ENCODE measurements at regions not wholly inside any gene's neighbourhood (a gene's known extent, or its start where the extent isn't known, plus 50 kb on each side); places are given as distances from the start of the nearest gene placed in this dataset.
"Not testable (repeated sequence)": the region's sequence is repeated elsewhere in the genome, so short reads cannot be mapped to it uniquely, and the experiment has no call there.

- Histone ChIP-seq H3K27me3 (ENCODE audit: control insufficient read depth in 3 of 3, insufficient read depth in 3 of 3, low read length in 3 of 3) (no peaks in the 10 kb centered on the region), H3K9me3 (ENCODE audit: control insufficient read depth in 3 of 3, low read length in 3 of 3) (no peaks in the 10 kb centered on the region), H3K27ac (ENCODE audit: low read depth, low read length) (no peak overlapping the region), H3K4me1 (ENCODE audit: control insufficient read depth in 3 of 3, insufficient read depth in 3 of 3, low read length in 3 of 3) (no peaks in the 10 kb centered on the region), H3K4me3 (ENCODE audit: low read length in 3 of 3) (no peak overlapping the region), H3K9ac (ENCODE audit: low read depth in 1 of 3, low read length in 3 of 3) (no peak overlapping the region), H3K36me3 (ENCODE audit: control insufficient read depth in 3 of 3, insufficient read depth in 3 of 3, low read length in 3 of 3) (no peaks in the 10 kb centered on the region)
Measured at GRCh38 chr3:159733194-159733860, 255.3 kb upstream of the IL12A start.

DNA sequence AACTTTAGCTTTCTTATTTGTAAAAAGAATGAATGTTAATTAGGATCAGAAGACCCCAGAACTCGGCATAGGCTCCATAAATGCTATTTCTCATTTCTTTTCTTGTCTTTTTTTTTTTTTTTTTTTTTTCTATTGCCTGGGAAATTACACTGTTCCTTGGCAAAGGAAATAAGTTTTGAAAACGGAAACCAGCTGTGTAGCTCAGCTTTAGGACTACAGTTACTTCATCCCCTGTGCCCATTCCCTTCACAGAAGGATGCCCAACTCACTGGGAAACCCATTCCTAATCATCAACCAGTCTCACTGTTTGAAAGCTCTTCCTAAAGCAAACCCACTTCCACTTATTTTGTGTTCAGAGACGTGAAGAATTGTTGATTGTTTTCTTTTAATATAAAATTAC lies 254.0 kb upstream of the IL12A start:
- Histone ChIP-seq H3K9ac (ENCODE audit: low read depth in 1 of 3, low read length in 3 of 3) (no peak overlapping the region), H3K4me1 (ENCODE audit: control insufficient read depth in 3 of 3, insufficient read depth in 3 of 3, low read length in 3 of 3) (no peaks in the 10 kb centered on the region), H3K27ac (ENCODE audit: low read depth, low read length) (no peak overlapping the region), H3K4me3 (ENCODE audit: low read length in 3 of 3) (no peak overlapping the region), H3K9me3 (ENCODE audit: control insufficient read depth in 3 of 3, low read length in 3 of 3) (no peaks in the 10 kb centered on the region), H3K36me3 (ENCODE audit: control insufficient read depth in 3 of 3, insufficient read depth in 3 of 3, low read length in 3 of 3) (no peaks in the 10 kb centered on the region), H3K27me3 (ENCODE audit: control insufficient read depth in 3 of 3, insufficient read depth in 3 of 3, low read length in 3 of 3) (no peaks in the 10 kb centered on the region)

- Histone ChIP-seq H3K4me3 (ENCODE audit: low read length in 3 of 3) (no peak overlapping the region), H3K9ac (ENCODE audit: low read depth in 1 of 3, low read length in 3 of 3) (no peak overlapping the region), H3K27me3 (ENCODE audit: control insufficient read depth in 3 of 3, insufficient read depth in 3 of 3, low read length in 3 of 3) (no peaks in the 10 kb centered on the region), H3K36me3 (ENCODE audit: control insufficient read depth in 3 of 3, insufficient read depth in 3 of 3, low read length in 3 of 3) (no peaks in the 10 kb centered on the region), H3K9me3 (ENCODE audit: control insufficient read depth in 3 of 3, low read length in 3 of 3) (no peaks in the 10 kb centered on the region), H3K4me1 (ENCODE audit: control insufficient read depth in 3 of 3, insufficient read depth in 3 of 3, low read length in 3 of 3) (no peaks in the 10 kb centered on the region), H3K27ac (ENCODE audit: low read depth, low read length) (no peak overlapping the region)
Measured at GRCh38 chr3:159739166-159739565, 249.5 kb upstream of the IL12A start.

GRCh38 chr3:159739969-159740368 lies 248.7 kb upstream of the IL12A start:
- no peaks in the 10 kb centered on the region for H3K27me3 ChIP-seq (ENCODE audit: control insufficient read depth in 3 of 3, insufficient read depth in 3 of 3, low read length in 3 of 3)
- no peak overlapping the region for H3K27ac ChIP-seq (ENCODE audit: low read depth, low read length)
- H3K4me3 ChIP-seq (ENCODE audit: low read length in 3 of 3), result no peak overlapping the region
- no peaks in the 10 kb centered on the region for H3K4me1 ChIP-seq (ENCODE audit: control insufficient read depth in 3 of 3, insufficient read depth in 3 of 3, low read length in 3 of 3)
- no peaks in the 10 kb centered on the region for H3K9me3 ChIP-seq (ENCODE audit: control insufficient read depth in 3 of 3, low read length in 3 of 3)
- H3K36me3 ChIP-seq (ENCODE audit: control insufficient read depth in 3 of 3, insufficient read depth in 3 of 3, low read length in 3 of 3), result no peaks in the 10 kb centered on the region
- H3K9ac ChIP-seq (ENCODE audit: low read depth in 1 of 3, low read length in 3 of 3), result no peak overlapping the region

GRCh38 chr3:159741281-159741680 lies 247.4 kb upstream of the IL12A start:
- Histone ChIP-seq H3K9me3 (ENCODE audit: control insufficient read depth in 3 of 3, low read length in 3 of 3) (no peaks in the 10 kb centered on the region), H3K27me3 (ENCODE audit: control insufficient read depth in 3 of 3, insufficient read depth in 3 of 3, low read length in 3 of 3) (no peaks in the 10 kb centered on the region), H3K4me1 (ENCODE audit: control insufficient read depth in 3 of 3, insufficient read depth in 3 of 3, low read length in 3 of 3) (no peaks in the 10 kb centered on the region), H3K9ac (ENCODE audit: low read depth in 1 of 3, low read length in 3 of 3) (no peak overlapping the region), H3K36me3 (ENCODE audit: control insufficient read depth in 3 of 3, insufficient read depth in 3 of 3, low read length in 3 of 3) (no peaks in the 10 kb centered on the region), H3K4me3 (ENCODE audit: low read length in 3 of 3) (no peak overlapping the region), H3K27ac (ENCODE audit: low read depth, low read length) (no peak overlapping the region)

GRCh38 chr3:159748425-159748824 lies 240.2 kb upstream of the IL12A start:
- Histone ChIP-seq H3K36me3 (ENCODE audit: control insufficient read depth in 3 of 3, insufficient read depth in 3 of 3, low read length in 3 of 3) (no peaks in the 10 kb centered on the region), H3K4me1 (ENCODE audit: control insufficient read depth in 3 of 3, insufficient read depth in 3 of 3, low read length in 3 of 3) (no peaks in the 10 kb centered on the region), H3K9me3 (ENCODE audit: control insufficient read depth in 3 of 3, low read length in 3 of 3) (no peaks in the 10 kb centered on the region), H3K9ac (ENCODE audit: low read depth in 1 of 3, low read length in 3 of 3) (no peak overlapping the region), H3K4me3 (ENCODE audit: low read length in 3 of 3) (no peak overlapping the region), H3K27me3 (ENCODE audit: control insufficient read depth in 3 of 3, insufficient read depth in 3 of 3, low read length in 3 of 3) (no peaks in the 10 kb centered on the region), H3K27ac (ENCODE audit: low read depth, low read length) (no peak overlapping the region)

- Histone ChIP-seq H3K4me3 (ENCODE audit: low read length in 3 of 3) (no peak overlapping the region), H3K36me3 (ENCODE audit: control insufficient read depth in 3 of 3, insufficient read depth in 3 of 3, low read length in 3 of 3) (no peaks in the 10 kb centered on the region), H3K27me3 (ENCODE audit: control insufficient read depth in 3 of 3, insufficient read depth in 3 of 3, low read length in 3 of 3) (no peaks in the 10 kb centered on the region), H3K9me3 (ENCODE audit: control insufficient read depth in 3 of 3, low read length in 3 of 3) (no peaks in the 10 kb centered on the region), H3K4me1 (ENCODE audit: control insufficient read depth in 3 of 3, insufficient read depth in 3 of 3, low read length in 3 of 3) (no peaks in the 10 kb centered on the region), H3K27ac (ENCODE audit: low read depth, low read length) (no peak overlapping the region), H3K9ac (ENCODE audit: low read depth in 1 of 3, low read length in 3 of 3) (no peak overlapping the region)
Measured at GRCh38 chr3:159749406-159749805, 239.2 kb upstream of the IL12A start.

- no peaks in the 10 kb centered on the region for H3K27me3 ChIP-seq (ENCODE audit: control insufficient read depth in 3 of 3, insufficient read depth in 3 of 3, low read length in 3 of 3)
- H3K9me3 ChIP-seq (ENCODE audit: control insufficient read depth in 3 of 3, low read length in 3 of 3), result no peaks in the 10 kb centered on the region
- H3K4me1 ChIP-seq (ENCODE audit: control insufficient read depth in 3 of 3, insufficient read depth in 3 of 3, low read length in 3 of 3), result no peaks in the 10 kb centered on the region
- H3K27ac ChIP-seq (ENCODE audit: low read depth, low read length), result no peak overlapping the region
- H3K9ac ChIP-seq (ENCODE audit: low read depth in 1 of 3, low read length in 3 of 3), result no peak overlapping the region
- no peak overlapping the region for H3K4me3 ChIP-seq (ENCODE audit: low read length in 3 of 3)
- H3K36me3 ChIP-seq (ENCODE audit: control insufficient read depth in 3 of 3, insufficient read depth in 3 of 3, low read length in 3 of 3), result no peaks in the 10 kb centered on the region
Measured at GRCh38 chr3:159751146-159751545, 237.5 kb upstream of the IL12A start.

DNA sequence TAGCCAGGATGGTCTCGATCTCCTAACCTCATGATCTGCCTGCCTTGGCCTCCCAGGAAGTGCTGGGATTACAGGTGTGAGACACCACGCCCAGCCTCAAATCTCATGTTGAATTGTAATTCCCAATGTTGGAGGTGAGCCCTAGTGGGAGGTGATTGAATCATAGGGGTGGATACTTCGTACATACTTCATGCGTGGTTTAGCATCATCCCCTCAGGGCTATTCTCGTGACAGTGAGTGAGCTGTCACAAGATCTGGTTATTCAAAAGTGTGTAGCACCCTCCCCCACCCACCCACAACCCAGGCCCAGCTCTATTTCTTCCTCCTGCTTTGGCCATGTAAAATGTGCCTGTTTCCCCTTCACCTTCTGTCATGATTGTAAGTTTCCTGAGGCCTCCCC lies 236.9 kb upstream of the IL12A start:
- H3K9me3 ChIP-seq (ENCODE audit: control insufficient read depth in 3 of 3, low read length in 3 of 3), result no peaks in the 10 kb centered on the region
- H3K4me3 ChIP-seq (ENCODE audit: low read length in 3 of 3), result no peak overlapping the region
- no peaks in the 10 kb centered on the region for H3K27me3 ChIP-seq (ENCODE audit: control insufficient read depth in 3 of 3, insufficient read depth in 3 of 3, low read length in 3 of 3)
- H3K4me1 ChIP-seq (ENCODE audit: control insufficient read depth in 3 of 3, insufficient read depth in 3 of 3, low read length in 3 of 3), result no peaks in the 10 kb centered on the region
- H3K27ac ChIP-seq (ENCODE audit: low read depth, low read length), result no peak overlapping the region
- H3K36me3 ChIP-seq (ENCODE audit: control insufficient read depth in 3 of 3, insufficient read depth in 3 of 3, low read length in 3 of 3), result no peaks in the 10 kb centered on the region
- no peak overlapping the region for H3K9ac ChIP-seq (ENCODE audit: low read depth in 1 of 3, low read length in 3 of 3)

GRCh38 chr3:159756279-159757207 lies 232.1 kb upstream of the IL12A start:
- not testable (repeated sequence) for H3K36me3 ChIP-seq (ENCODE audit: control insufficient read depth in 3 of 3, insufficient read depth in 3 of 3, low read length in 3 of 3); H3K4me3 ChIP-seq (ENCODE audit: low read length in 3 of 3); H3K27me3 ChIP-seq (ENCODE audit: control insufficient read depth in 3 of 3, insufficient read depth in 3 of 3, low read length in 3 of 3); H3K27ac ChIP-seq (ENCODE audit: low read depth, low read length); H3K4me1 ChIP-seq (ENCODE audit: control insufficient read depth in 3 of 3, insufficient read depth in 3 of 3, low read length in 3 of 3); H3K9me3 ChIP-seq (ENCODE audit: control insufficient read depth in 3 of 3, low read length in 3 of 3); H3K9ac ChIP-seq (ENCODE audit: low read depth in 1 of 3, low read length in 3 of 3)
